Lung (tissue), 11 donors: ENCODE measurements at regions not wholly inside any gene's neighbourhood (a gene's known extent, or its start where the extent isn't known, plus 50 kb on each side); places are given as distances from the start of the nearest gene placed in this dataset.

Experiments used
- ATAC-seq: fragments of 200-7000 bp; cut with Tn5 transposase; one replicate; pipeline ENCODE4 v1.9.1; 2020; ENCODE audit warnings: moderate number of reproducible peaks; ENCODE audit not compliant: insufficient read depth, low FRiP score
- DNase-seq, 3 donors: peaks; one replicate each; pipeline ENCODE4 v3.0.0-alpha.2; 2013 to 2017
- H3K27ac ChIP-seq, 2 donors: one replicate each; pipeline ENCODE4 v1.5.1; 2013; ENCODE audit warnings: mild to moderate bottlenecking in 2 of 2, moderate library complexity in 2 of 2, control low read depth in 1 of 2, inconsistent platforms in 1 of 2, low read depth in 1 of 2, low read length in 1 of 2
- H3K27me3 ChIP-seq, 3 donors: one replicate each; pipeline ENCODE4 v1.5.1; 2013; ENCODE audit warnings: low read length in 2 of 3; ENCODE audit not compliant: control insufficient read depth in 3 of 3, insufficient read depth in 3 of 3
- H3K36me3 ChIP-seq, 4 donors: one replicate each; pipeline ENCODE4 v1.5.1; 2013; ENCODE audit warnings: low read length in 4 of 4, mild to moderate bottlenecking in 1 of 4, moderate library complexity in 1 of 4; ENCODE audit not compliant: control insufficient read depth in 4 of 4, insufficient read depth in 4 of 4
- H3K4me1 ChIP-seq, 5 donors: one replicate each; pipeline ENCODE4 v1.5.1; 2013; ENCODE audit warnings: low read length in 5 of 5, mild to moderate bottlenecking in 2 of 5, moderate library complexity in 1 of 5; ENCODE audit not compliant: control insufficient read depth in 5 of 5, insufficient read depth in 5 of 5
- H3K4me3 ChIP-seq: one replicate; pipeline ENCODE4 v1.5.1; 2013; ENCODE audit warnings: mild to moderate bottlenecking, control low read depth, moderate library complexity
- H3K9ac ChIP-seq, 2 donors: one replicate each; pipeline ENCODE4 v1.5.1; 2013; ENCODE audit warnings: low read length in 2 of 2, control low read depth in 1 of 2; ENCODE audit not compliant: insufficient read depth in 1 of 2
- H3K9me3 ChIP-seq, 4 donors: one replicate each; pipeline ENCODE4 v1.5.1; 2013; ENCODE audit warnings: low read length in 3 of 4, mild to moderate bottlenecking in 1 of 4, moderate library complexity in 1 of 4; ENCODE audit not compliant: control insufficient read depth in 4 of 4, insufficient read depth in 3 of 4
- CTCF ChIP-seq: IDR thresholded peaks from 2 replicates; pipeline ENCODE4 v1.5.1; 2012; ENCODE audit warnings: mild to moderate bottlenecking; ENCODE audit errors: control extremely low read depth, extremely low read depth
- WGBS, 2 donors: extraction: QIAGEN DNeasy Blood & Tissue Kit; methylation state at CpG; one replicate each; pipeline ENCODE4 v1.1.7; 2013; 5-methylcytosine and 5-hydroxymethylcytosine counted together
- donor health status: control.
- donor health status: control.
- donor health status: Bipolar disorder and iron deficiency.
- donor health status: healthy.
- donor health status: DM: yes; HTN: yes; CAD: no.

DNA sequence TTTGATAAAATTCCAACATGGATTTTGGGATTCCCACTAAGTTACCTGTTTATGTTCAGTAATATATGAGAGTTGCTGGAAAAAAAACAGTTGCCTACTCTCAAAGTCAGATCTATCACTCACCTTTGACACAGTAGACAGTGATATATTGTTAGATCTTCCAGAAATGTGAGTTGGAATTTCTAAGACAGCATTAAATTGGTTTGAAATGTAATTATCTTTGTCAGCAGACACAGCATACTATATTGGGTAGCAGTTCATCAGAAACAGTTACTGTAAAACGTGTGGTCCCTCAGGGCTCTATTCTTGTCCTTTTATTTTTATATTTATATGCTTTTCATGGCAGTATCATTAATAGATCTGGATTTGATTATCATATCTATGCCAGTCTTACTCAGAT is 433.6 kb upstream of the ARRDC3 start:
- Histone ChIP-seq H3K27me3 (no peaks in the 10 kb centered on the region), H3K27ac (no peak overlapping the region), H3K9ac (no peak overlapping the region), H3K9me3 (no peaks in the 10 kb centered on the region), H3K4me1 (no peaks in the 10 kb centered on the region), H3K36me3 (no peaks in the 10 kb centered on the region), H3K4me3 (no peak overlapping the region)
- DNase-seq: no peak
- ATAC-seq: no peak
- 30 to 41% methylated on average over 1 of the region's 1 CpG for WGBS, 2 donors
- no peak for TF ChIP-seq CTCF

DNA sequence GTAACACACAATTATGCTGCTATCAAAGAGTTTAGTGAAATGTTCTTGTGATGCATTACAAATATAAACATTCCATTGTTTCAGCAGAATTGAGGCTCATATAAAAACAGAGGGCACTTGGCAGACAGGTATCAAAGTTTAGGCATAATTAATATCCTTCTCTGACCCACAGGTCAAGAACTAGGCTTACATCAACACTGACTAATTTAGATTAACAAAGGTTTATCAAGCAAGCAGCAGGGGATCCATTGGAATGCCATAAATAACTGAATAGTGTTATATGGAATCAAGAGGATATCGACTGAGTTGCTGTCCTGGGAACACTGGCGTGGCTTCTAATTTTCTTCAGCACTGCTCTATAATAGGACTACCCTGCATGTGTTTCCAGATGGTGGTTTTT is 414.5 kb upstream of the ARRDC3 start:
- no peak for TF ChIP-seq CTCF
- ATAC-seq: no peak
- Histone ChIP-seq H3K27ac (no peak overlapping the region), H3K4me3 (no peak overlapping the region), H3K9me3 (peaks cover 0 to 7% (median 3%) of the 10 kb centered on the region in 4 donors), H3K9ac (no peak overlapping the region), H3K27me3 (no peaks in the 10 kb centered on the region), H3K36me3 (no peaks in the 10 kb centered on the region), H3K4me1 (no peaks in the 10 kb centered on the region)
- DNase-seq: peak in 1 of 3 donors; percentile 20
- WGBS, 2 donors: 52 to 56% methylated on average over 2 of the region's 2 CpGs

- Histone ChIP-seq H3K36me3 (no peaks in the 10 kb centered on the region), H3K27me3 (no peaks in the 10 kb centered on the region), H3K4me3 (no peak overlapping the region), H3K9me3 (peaks cover 0 to 2% (median 0%) of the 10 kb centered on the region in 4 donors), H3K4me1 (no peaks in the 10 kb centered on the region), H3K9ac (no peak overlapping the region), H3K27ac (no peak overlapping the region)
- 79 to 87% methylated on average over 4 of the region's 4 CpGs for WGBS, 2 donors
- DNase-seq (no peak), ATAC-seq (no peak)
- TF ChIP-seq CTCF: no peak
Observed at GRCh38 chr5:91794856-91795548, 411.9 kb upstream of the ARRDC3 start.

DNA sequence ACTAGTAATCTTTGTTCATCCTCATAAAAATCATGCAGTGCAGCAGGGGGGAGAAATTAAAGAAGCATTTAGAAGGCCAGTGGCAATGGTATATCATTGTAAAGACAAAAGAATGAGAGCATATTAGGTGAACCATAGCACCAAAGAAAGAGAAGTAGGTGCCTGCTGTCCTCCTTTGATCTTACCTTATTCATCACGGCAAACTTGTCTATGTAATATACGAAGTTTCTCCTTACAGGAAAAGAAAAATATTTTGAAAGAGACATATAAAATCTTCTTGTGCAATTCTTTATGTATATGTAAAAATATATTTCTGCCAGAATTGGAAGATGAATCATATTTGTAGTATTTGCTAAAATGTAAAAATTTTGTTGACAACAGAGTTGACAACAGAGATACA is 411.3 kb upstream of the ARRDC3 start:
- Histone ChIP-seq H3K4me1 (no peaks in the 10 kb centered on the region), H3K36me3 (no peaks in the 10 kb centered on the region), H3K9me3 (no peaks in the 10 kb centered on the region), H3K27me3 (no peaks in the 10 kb centered on the region), H3K9ac (no peak overlapping the region), H3K27ac (no peak overlapping the region), H3K4me3 (no peak overlapping the region)
- no peak for TF ChIP-seq CTCF
- ATAC-seq (no peak), DNase-seq (no peak)
- 58 to 61% methylated on average over 2 of the region's 2 CpGs for WGBS, 2 donors
